ENCODE measurements at regions not wholly inside any gene's neighbourhood (a gene's known extent, or its start where the extent isn't known, plus 50 kb on each side); places are given as distances from the start of the nearest gene placed in this dataset.
"Not testable (repeated sequence)": the region's sequence is repeated elsewhere in the genome, so short reads cannot be mapped to it uniquely, and the experiment has no call there.

GRCh38 chr1:96583903-96584302 lies 137.7 kb upstream of the PTBP2 start:
- no peak for DNase-seq (ENCODE audit: low read depth in 2 of 2)

- DNase-seq (ENCODE audit: low read depth in 2 of 2), result no peak
Measured at GRCh38 chr1:96587222-96587621, 134.4 kb upstream of the PTBP2 start.

DNA sequence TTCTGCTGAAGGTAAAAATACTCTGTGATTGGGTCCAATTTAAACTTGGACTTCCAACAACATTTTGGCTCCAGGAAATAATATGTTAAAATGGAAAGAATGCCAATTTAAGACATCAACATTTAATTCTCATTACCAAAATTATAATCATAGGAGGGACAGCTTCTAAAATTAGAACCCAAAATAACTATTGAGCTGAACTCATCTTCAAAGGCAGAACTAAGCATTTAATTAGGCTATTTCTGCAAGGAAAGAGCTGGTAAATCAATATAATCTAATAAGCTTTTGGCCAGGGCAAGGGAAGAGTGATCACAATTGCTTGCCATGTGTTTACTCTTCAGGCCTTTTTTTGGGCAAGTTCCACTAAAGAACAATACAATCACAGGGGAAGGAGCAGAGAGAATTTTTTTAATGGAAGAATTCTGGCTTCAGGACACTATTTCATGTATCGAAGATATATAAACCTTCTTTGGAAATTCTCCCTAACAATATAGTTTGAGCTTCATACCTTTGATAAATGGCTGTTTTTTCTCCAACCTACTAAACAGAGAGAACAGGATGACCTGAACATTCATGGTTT lies 133.1 kb upstream of the PTBP2 start:
- no peak for DNase-seq (ENCODE audit: low read depth in 2 of 2)

DNA sequence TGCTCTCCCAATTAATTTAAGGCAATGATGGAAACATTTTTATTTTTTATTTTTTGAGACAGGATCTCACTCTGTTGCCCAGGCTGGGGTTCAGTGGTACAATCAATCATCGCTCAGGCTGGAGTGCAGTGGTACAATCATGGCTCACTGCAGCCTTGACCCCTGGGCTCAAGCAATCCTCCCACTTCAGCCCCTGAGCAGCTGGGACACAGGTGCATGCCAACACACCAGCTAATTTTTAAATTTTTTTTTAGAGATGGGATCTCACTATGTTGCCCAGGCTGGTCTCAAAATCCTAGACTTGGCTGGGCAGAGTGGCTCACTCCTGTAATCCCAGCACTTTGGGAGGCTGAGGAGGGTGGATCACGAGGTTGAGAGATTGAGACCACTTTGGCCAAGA lies 126.1 kb upstream of the PTBP2 start:
- DNase-seq (ENCODE audit: low read depth in 2 of 2), result not testable (repeated sequence)

DNA sequence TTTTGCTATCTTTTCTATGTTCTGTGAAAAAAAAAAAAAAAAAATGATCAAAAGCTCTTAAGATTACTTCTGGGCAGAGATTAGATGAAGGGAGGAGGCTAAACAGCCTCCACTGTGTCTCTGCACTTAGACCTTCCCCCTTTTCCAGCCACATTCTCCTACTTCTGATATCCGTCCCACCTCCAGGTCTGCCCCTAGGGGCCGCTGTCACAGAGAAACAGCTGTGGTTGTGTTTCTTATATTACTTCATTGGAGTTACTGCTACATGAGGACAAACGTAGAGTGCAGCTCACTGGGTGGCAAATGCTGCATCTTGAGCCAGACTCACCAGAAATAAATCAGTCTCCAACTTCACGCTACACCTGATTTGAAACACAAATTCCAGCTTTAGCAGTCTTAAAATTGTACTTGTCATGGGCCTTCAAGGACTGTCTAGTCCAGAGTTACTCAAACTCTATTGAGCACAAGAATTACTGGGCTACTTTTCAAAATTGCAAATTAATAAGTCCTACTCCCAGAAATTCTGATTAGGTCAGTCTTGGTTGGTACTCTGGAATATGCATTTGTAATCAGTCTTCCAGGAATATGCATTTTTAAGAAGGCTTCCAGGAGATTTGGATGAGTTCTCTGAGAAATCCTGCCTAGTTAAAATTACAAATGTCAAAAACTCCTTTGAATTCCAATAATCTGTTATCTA lies 125.2 kb upstream of the PTBP2 start:
- no peak for DNase-seq (ENCODE audit: low read depth in 2 of 2)

DNA sequence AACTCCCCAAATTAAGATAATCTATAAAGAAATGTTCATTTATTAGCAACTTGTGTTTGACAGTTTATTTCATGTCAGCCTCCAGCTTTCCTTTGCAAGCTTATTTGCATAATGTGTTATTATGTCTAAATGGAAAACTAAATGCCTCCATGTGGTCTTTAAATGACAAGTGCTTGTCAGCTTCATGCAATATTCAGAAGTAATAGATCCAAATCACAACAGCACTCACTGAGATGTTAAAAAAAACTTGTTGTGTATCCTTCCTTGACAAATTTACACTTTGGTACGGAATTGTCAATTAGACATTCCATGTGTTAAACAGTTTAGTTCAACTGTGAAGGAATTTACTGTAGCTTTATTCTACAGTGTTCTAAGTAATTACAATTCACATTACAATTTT lies 124.4 kb upstream of the PTBP2 start:
- DNase-seq (ENCODE audit: low read depth in 2 of 2), result no peak

DNA sequence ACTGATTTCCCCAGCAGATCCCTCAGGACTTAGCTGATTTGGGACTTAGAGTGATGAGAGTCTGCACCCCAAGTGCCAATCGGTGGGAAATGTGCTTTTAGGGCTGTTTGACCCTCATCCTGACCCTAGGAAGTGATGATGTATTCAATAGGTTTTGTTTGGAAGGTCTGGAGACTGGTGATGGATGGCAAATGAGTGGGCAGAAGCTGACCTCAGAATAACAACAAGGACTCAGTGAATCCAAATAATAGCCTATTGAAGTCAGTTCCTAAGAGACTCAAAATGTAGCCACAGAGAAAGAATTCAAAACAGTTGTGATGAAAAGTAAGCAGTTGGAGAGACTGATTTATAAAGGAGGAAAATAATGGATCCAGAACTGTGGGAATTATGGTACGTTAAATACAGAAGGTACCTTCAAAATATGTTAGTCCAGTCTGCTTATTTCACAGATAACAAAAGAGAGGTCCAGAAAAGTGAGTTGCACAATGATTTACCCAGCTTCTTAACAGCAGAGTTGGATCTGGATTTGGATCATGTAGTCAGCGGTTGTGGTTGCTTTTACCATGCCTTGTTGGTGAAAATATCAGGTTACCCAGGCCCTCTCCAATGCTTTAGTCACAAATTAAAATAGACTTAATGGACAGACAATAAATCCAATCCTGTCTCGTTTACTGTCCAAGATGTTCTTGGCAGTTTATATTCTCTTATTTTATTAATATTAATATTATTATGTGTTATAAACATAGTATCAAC lies 123.0 kb upstream of the PTBP2 start:
- no peak for DNase-seq (ENCODE audit: low read depth in 2 of 2)

DNA sequence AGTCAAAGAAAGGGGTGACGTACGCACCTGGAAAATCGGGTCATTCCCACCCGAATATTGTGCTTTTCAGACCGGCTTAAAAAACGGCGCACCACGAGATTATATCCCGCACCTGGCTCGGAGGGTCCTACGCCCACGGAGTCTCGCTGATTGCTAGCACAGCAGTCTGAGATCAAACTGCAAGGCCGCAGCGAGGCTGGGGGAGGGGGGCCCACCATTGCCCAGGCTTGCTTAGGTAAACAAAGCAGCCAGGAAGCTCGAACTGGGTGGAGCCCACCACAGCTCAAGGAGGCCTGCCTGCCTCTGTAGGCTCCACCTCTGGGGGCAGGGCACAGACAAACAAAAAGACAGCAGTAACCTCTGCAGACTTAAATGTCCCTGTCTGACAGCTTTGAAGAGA lies 117.0 kb upstream of the PTBP2 start:
- DNase-seq (ENCODE audit: low read depth in 2 of 2), result not testable (repeated sequence)

GRCh38 chr1:96617375-96617774 lies 104.2 kb upstream of the PTBP2 start:
- DNase-seq (ENCODE audit: low read depth in 2 of 2), result not testable (repeated sequence)

DNA sequence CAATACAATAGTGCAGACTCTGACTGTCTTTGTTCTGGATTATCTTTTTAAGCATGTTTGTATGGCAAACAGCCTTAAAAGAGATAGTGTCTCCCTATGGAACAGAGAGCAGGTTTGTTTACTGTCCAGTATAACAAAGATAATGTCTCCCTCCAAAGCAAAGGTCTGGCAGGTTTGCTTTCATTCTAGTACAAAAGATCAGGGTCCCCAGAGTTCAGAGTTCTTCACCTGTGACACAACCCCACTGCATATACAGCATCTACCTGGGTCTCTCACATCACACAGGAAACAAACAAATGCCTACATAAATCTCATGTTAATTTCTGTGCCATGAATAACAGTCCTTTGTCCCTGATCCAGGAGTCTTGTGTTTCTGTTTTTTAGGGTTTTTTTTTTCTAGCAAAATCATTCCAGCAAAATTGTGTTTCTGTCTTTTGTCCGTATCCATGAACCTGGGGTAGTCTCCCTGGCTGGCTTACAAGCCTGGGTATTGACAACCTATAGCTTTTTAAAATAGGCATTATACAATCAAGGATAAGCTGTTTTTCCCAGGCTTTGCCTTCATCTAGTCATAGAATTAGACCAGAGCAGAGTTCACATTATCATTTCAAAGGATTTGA lies 89.4 kb upstream of the PTBP2 start:
- no peak for DNase-seq (ENCODE audit: low read depth in 2 of 2)

GRCh38 chr1:96633695-96634094 lies 87.9 kb upstream of the PTBP2 start:
- no peak for DNase-seq (ENCODE audit: low read depth in 2 of 2)

- DNase-seq (ENCODE audit: low read depth in 2 of 2), result no peak
Measured at GRCh38 chr1:96634883-96635282, 86.7 kb upstream of the PTBP2 start.

- no peak for DNase-seq (ENCODE audit: low read depth in 2 of 2)
Measured at GRCh38 chr1:96641282-96641681, 80.3 kb upstream of the PTBP2 start.

- DNase-seq (ENCODE audit: low read depth in 2 of 2), result no peak
Measured at GRCh38 chr1:96643519-96643918, 78.1 kb upstream of the PTBP2 start.

GRCh38 chr1:96649301-96649700 lies 72.3 kb upstream of the PTBP2 start:
- no peak for DNase-seq (ENCODE audit: low read depth in 2 of 2)

GRCh38 chr1:96651517-96651916 lies 70.1 kb upstream of the PTBP2 start:
- DNase-seq (ENCODE audit: low read depth in 2 of 2), result no peak

GRCh38 chr1:96660051-96660450 lies 61.5 kb upstream of the PTBP2 start:
- DNase-seq (ENCODE audit: low read depth in 2 of 2), result no peak

GRCh38 chr1:96660503-96660902 lies 61.1 kb upstream of the PTBP2 start:
- DNase-seq (ENCODE audit: low read depth in 2 of 2), result no peak

Data from stimulated activated CD8-positive, alpha-beta memory T cell treated with anti-CD3 and anti-CD28 coated beads, Interleukin-15, amount 100 ng/mL, for 48 hours (primary cell).